ENCODE measurements at regions not wholly inside any gene's neighbourhood (a gene's known extent, or its start where the extent isn't known, plus 50 kb on each side); places are given as distances from the start of the nearest gene placed in this dataset.

DNA sequence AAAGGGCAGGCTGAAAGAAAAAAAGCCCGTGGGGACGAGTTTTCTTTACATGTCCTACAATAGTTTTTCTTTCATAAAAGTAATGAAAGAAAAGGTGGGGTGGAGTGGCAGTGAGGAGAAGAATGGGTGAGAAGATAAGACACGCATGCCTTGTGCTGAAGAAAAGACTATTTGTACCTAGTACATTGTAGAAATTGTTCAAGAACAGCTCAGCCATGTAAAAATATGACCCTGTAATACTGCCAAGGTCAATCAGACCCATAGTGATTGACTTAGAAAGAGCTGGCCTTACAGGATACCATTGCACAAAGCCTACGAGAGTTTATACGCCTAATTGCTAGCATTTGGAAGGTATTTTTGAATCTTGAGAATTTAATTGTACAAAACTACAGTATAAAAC lies 126.0 kb upstream of the NRIP1 start:
- TF ChIP-seq EZH2phosphoT487 (IDR thresholded peaks at IDR 0.05; ENCODE audit: insufficient read depth, low read depth) = no peak
- no peak for TF ChIP-seq EZH2 (IDR thresholded peaks at IDR 0.05; ENCODE audit: insufficient read depth, poor library complexity, severe bottlenecking)
